NCI-H345 treated with DMSO at 0.1 percent for 48 hours (cell line): ENCODE measurements at regions not wholly inside any gene's neighbourhood (a gene's known extent, or its start where the extent isn't known, plus 50 kb on each side); places are given as distances from the start of the nearest gene placed in this dataset.

Experiments used
- DNase-seq: peaks from one replicate; lab custom pipeline; 2025; ENCODE audit not compliant: unreplicated experiment; lab: John Stamatoyannopoulos, UW

DNA sequence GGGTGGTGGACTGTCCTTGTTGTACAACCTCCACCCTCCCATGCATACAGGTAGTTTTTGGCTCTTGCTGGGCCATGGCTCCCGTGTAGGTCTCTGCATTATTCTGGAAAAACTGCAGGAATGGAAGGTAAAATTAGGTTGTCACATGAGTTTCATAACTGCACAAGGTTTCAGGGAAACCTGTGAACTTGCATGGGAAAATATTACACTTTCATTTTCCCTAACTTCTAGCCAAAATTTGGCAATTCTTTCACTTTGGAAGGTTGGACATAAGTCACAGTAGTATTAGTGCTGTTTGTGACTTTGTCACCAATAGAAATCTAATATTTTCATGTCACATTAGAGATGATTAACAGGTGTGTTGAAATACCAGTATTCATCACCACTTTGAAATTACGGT is 118.1 kb upstream of the MGAT5 start:
- no peak for DNase-seq

- no peak for DNase-seq
Measured at GRCh38 chr2:134136731-134137130, 117.1 kb upstream of the MGAT5 start.

DNA sequence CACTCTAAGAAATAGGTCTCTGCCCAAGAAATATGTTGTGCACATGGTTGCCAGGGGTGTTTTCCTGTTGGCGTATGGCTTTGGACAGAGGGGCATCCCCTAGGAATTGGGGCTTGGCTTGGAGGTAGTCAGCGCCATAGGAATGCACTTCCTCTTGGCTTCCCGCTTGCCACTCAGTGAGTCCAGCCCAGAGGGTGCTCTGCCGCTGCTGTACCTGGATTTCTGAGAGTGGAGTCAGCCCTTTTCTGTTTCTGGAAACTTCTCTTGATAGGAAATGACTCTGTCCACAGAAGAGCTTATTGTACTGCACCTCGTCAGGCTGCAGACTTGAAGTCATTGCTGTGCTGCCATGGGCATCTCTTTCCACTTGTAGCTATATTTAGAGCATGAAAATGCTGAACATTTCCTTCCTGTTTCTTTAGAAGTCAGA is 116.7 kb upstream of the MGAT5 start:
- DNase-seq, result no peak

GRCh38 chr2:134138115-134138514 is 115.8 kb upstream of the MGAT5 start:
- DNase-seq, result no peak

GRCh38 chr2:134139611-134140010 is 114.3 kb upstream of the MGAT5 start:
- no peak for DNase-seq

DNA sequence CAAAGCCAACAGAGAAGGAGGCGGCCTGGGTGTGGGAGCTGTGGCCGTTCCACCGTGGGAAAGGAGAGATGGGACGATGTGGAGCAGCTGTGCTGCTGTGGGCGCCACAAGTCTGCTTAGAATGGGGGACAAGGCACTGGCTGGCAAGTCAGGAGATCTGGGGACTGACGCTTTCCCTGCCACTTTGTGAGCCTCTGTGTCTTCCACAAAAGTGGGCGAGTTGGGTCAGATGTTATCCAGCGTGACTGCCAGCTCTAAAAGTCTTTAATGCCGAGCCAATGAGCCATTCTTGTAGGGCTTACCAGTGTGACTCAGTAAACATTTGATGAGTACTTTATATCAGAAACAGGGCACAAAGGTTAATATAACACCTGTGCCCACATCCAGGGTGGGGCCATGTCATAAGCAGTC is 113.6 kb upstream of the MGAT5 start:
- DNase-seq, result no peak

DNA sequence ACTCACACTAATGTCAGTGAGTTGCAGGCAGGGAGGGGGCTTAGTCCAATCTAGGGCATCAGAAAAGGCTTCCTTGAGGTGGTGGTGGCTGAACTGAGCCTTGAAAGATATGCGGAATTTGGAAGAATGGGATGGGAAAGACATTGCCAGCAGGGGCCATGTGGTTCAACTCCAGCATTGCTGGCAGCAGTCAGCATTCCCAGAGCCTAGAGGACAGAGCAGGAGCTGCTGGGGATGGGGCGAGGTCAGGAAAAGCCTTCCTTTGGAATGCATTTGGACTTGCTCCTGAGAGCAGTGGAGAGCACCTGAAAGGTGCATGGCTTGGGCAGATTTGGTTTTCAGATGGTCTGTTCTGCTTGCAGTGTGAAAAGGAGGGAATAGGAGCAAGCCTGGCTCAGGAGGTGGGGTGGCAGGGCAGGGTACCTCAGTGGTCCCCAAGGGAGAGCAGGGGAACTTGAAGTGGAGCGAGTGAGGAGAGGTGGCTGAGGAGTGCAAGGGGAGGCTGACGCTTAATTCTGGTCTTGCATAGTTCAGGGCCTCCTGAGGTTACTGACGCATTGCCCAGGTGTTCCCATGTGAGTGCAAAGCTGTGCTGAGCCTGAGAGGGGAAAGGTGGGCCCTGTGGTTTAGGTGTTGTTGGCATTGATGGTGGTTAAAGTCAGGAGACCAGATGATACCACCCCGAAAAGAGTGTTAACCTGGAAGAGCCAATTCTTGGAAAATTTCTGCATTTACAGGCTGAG is 112.1 kb upstream of the MGAT5 start:
- no peak for DNase-seq

GRCh38 chr2:134142341-134142738 is 111.5 kb upstream of the MGAT5 start:
- DNase-seq, result no peak

DNA sequence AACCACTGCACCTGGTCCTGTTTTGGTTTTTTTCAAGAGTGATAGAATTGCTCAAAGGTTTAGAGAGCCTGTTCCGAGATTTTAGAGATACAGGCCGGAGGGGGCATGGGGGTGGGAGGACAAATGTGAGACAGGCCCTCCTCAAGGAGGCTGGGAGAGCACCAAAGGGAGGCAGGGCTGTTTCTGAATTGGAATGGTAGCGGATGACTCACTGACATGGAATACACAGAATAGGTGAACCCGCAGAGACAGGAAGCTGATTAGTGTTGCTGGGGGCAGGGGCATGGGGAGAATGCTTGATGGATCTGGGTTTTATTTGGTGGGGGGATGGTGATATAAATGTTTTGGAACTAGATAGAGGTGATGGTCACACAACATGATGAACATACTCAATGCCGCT is 111.0 kb upstream of the MGAT5 start:
- no peak for DNase-seq

- no peak for DNase-seq
Measured at GRCh38 chr2:134143568-134143967, 110.3 kb upstream of the MGAT5 start.

DNA sequence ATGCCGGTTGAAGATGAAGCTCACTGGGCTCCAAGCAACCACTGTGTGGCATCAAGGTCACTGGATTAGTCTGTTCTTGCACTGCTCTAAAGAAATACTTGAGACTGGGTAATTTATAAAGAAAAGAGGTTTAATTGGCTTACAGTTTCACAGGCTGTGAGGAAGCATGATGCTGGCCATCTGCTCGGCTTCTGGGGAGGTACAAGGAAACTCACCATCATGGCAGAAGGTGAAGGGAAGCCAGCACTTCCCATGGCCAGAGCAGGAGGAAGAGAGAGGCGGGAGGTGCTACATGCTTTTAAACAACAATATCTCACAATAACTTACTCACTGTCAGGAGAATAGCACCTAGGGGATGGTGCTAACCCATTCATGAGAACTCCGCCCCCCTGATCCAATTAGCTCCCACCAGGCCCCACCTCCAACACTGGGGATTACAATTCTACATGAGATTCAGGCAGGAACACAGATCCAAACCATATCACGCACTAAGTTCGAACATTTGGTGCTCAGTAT is 109.7 kb upstream of the MGAT5 start:
- no peak for DNase-seq

GRCh38 chr2:134144651-134145050 is 109.2 kb upstream of the MGAT5 start:
- DNase-seq, result no peak

GRCh38 chr2:134145519-134145918 is 108.4 kb upstream of the MGAT5 start:
- DNase-seq, result no peak

DNA sequence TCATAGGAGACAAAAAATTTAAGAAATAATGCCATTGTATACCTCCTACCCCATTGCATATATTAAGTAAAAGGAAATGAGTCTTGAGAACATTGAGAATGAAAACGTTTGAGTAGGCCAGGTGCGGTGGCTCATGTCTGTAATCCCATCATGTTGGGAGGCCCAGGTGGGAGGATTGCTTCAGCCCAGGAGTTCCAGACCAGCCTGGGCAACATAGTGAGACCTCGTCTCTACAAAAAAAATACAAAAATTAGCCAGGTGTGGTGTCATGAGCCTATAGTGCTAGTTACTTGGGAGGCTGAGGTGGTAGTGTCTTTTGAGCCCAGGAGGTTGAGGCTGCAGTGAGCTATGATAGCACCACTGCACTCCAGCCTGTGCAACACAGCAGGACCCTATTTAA is 107.7 kb upstream of the MGAT5 start:
- no peak for DNase-seq

GRCh38 chr2:134146620-134147019 is 107.3 kb upstream of the MGAT5 start:
- DNase-seq, result no peak

GRCh38 chr2:134148172-134148571 is 105.7 kb upstream of the MGAT5 start:
- DNase-seq, result no peak

DNA sequence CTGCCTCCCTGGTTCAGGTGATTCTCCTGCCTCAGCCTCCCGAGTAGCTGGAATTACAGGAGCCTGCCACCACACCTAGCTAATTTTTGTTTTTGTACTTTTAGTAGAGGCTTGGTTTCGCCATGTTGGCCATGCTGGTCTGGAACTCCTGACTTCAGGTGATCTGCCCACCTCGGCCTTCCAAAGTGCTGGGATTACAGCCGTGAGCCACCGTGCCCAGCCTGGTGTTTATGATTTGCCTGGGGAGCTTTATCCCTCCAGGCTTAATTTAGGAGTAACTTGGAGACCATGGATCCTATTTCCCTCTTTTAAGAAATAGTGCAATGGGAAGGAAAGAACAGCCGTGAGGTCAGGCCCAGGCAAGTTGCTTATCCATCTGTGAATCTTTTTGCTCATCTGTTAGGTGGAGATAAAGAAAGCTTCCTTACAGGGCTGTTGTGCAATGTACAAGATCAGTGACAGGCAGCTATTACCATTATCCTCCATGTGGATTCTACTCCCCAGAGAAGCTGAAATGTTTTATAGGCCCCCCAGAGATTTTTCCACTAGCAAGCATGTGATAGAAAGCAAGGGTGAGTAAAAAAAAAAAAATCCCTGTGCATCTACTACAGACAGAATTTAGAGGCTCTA is 104.9 kb upstream of the MGAT5 start:
- DNase-seq, result no peak

DNA sequence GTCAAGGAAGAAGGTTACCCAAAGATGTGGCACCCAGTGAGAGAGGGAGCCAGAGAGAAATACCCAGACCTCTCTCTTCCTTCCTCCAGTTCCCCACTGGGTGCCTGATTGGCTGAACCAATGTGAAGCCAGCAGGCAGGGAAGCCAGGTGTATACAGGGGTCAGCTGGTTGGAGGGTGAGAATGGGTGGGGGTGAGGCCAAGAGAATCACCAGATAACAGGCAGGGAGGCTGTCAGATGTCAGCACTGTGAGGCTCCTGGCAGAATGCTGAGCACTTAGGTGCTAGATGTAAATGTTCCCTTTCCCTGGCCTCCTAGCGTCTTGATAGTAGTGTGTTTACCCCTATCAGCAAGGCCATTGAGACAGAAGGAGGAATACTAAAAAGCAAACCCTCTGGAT is 104.0 kb upstream of the MGAT5 start:
- DNase-seq, result no peak

DNA sequence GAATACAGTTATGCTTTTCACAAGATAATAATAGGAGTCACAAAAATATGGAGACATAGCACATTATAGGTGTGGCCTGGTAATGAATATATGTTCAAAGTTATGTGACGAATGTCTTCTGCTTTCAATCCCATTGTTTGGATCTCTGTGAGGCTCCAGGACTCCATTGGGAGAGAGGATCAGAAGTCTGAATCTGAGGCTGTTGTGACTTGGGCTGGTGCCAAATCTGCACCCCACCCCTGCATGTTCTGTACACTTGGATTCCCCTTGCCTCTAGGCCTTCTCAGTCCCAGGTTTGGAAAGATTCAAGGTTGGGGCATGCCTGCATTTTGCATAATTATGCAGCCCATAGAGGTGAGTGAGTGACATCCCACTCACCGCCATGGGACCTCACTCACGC is 103.1 kb upstream of the MGAT5 start:
- no peak for DNase-seq

GRCh38 chr2:134152045-134153010 is 101.5 kb upstream of the MGAT5 start:
- DNase-seq, result no peak

- DNase-seq, result no peak
Measured at GRCh38 chr2:134153294-134153880, 100.5 kb upstream of the MGAT5 start.
